NCI-H748 (cell line): ENCODE measurements at regions not wholly inside any gene's neighbourhood (a gene's known extent, or its start where the extent isn't known, plus 50 kb on each side); places are given as distances from the start of the nearest gene placed in this dataset.
A peak's percentile ranks its signal among the peaks of the same experiment; 100 is the strongest.

Source experiments
- DNase-seq: peaks from one replicate; lab custom pipeline; 2025; ENCODE audit not compliant: unreplicated experiment; lab: John Stamatoyannopoulos, UW

DNA sequence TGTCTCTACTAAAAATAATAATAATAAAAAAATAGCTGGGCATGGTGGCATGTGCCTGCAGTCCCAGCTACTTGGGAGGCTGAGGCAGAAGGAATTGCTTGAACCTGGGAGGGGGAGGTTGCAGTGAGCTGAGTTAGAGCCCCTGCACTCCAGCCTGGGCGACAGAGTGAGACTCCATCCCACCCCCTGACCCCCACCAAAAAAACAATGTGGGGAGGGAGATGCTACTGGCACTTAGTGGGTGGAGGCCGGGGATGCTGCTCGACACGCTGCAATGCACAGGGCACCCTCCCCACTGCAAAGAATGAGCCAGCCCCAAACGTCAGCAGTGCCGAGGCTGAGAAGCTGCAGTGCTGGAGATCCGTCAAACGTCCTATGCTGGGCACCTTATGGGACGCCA, 77.5 kb upstream of the MAP1LC3B2 start:
- DNase-seq = no peak

DNA sequence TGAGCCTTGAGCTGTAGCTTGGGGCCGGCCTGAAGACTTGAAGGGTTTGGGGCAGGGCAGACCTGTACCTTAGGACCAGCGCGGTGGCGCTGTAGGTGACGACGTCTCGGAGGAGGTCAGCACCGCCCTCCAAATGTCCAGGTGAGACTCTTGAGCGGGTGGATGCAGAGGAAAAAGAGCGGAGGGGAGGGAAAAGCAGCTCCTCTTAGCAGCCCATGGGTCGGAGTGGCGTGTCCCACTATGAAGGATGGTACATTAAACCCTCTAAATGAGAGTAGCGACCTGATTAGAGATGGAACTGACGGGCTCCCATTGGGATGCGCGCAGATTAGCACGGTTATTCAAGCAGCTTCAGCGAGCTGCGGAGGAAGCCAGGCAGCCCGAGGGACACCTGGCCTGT, 77.0 kb upstream of the MAP1LC3B2 start:
- no peak for DNase-seq

DNA sequence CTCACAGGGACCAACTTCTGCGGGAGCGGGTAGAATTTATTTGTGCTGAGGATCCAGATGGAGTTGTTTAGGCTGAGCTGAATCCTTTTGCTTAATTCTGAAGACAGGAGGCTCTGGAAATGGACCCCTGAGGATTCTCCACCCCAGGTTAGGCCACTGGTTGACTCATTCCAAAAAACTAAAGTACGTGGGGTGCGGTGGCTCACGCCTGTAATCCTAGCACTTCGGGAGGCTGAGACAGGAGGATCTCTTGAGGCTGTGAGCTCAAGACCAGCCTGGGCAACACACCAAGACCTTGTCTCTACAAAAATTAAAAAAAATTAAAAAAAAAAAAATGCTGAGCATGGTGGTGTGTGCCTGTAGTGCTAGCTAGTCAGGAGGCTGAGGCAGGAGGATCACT, 76.3 kb upstream of the MAP1LC3B2 start:
- no peak for DNase-seq

DNA sequence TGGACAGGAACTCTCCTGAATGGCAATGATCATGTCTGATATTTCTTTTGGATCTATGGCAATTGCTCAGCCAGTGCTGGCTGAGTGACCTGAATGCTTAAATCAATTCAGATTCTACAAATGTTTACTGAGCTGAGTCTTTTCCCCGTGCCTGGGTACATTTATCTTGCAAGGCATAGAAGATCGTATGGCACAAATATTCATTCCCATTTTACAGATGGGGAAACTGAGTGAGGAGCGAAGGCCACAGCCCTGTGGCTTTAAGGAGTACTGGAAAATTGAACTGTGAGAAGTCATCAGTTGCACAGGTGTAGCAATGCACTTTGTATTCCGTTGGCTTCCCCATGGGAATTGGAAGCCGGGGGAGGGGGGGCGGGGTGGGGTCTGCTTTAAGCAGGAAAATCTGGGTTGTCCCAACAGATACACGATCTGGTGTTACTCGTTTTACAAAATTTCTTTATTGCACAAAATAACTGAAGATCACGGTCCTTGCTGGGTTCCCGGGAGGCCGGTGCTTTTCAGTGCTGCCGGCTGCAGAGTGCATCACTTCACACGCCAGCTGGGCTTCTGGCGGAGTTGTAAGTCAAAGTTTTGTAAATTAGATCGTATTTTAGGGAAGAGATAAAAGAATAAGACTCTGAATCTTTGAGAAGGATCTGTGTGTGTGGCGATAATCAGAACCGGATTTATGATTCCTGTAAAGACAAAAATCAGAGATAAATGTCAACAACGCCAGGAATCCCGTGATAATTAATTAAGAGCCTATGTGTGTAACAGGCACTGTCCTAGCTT, 75.0 kb upstream of the MAP1LC3B2 start:
- no peak for DNase-seq

DNA sequence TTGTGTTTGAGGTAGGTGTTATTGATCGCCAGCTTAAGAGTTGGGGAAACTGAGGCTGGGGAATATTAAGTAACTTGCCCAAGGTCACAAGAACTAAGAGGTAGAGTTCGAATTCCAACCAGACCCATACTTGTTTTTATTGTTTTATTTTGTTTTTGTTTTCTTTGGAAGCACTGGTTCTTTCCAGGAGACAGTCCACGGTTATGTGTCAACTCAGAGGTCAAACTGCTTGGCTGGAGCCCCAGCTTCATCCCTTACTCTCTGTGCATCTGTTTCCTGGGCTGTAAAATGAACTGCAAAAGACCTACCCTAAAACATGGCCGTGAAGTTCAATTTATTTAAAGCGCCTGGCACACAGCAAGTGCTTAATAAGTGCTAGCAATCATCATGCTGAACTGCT, 74.4 kb upstream of the MAP1LC3B2 start:
- DNase-seq = no peak

DNA sequence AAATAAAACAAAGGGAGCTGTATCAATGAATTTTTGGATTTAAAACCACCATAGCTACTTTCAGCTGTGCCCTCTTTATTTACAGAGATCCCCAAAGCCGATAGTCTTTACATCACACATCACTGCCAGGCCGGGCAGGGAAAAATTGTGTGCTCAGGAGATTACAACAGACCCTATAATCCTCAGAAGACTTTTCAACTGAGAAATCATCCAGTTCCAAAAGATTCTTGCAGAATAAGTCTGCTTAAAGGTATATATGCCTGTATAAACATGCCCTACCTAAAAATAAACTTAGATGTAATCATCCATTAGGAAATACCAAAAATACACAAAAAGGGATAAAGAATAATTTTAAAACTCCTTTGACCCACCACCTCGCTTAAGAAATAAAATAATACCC, 70.1 kb upstream of the MAP1LC3B2 start:
- no peak for DNase-seq

DNA sequence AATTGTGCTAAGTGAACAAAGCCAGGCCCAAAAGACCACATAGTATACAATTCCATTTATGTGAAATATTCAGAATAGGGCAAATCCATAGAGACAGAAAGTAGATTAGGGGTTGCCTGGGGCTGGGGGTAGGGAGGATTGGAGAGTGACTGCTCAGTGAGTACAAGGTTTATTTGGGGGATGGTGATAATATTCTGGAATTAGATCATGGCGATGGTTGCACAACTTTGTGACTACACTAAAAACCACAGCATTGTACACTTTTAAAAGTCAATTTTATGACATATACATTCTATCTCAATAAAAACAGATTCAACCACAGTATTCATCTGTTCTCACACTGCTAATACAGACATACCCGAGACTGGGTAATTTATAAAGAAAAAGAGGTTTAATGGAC, 68.7 kb upstream of the MAP1LC3B2 start:
- no peak for DNase-seq

DNA sequence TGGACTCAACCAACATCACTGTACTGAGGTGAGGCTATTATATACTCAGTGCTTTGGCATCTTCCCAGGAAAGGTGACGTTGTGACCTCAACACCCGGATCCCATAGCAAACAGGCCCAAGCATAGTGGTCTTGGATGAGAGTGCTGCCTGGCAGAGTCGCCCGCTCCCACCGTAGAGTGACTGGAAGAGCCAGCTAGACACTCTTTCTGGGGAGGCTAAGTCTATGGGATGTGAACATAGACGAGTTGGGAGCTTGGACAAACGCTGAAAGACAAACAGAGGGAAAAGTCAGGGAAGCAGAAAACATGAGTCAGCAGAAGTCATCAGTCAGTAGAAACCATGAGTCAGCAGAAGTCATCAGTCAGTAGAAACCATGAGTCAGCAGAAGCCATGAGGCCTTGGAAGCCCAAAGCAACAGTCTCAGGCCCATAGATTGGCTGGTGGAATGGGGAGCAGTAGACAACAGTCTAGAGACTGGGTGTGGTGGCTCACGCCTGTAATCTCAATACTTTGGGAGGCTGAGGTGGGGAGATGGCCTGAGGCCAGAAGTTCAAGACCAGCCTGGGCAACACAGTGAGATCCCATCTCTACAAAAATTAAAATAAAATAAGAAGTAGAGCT, 66.4 kb upstream of the MAP1LC3B2 start:
- no peak for DNase-seq

DNA sequence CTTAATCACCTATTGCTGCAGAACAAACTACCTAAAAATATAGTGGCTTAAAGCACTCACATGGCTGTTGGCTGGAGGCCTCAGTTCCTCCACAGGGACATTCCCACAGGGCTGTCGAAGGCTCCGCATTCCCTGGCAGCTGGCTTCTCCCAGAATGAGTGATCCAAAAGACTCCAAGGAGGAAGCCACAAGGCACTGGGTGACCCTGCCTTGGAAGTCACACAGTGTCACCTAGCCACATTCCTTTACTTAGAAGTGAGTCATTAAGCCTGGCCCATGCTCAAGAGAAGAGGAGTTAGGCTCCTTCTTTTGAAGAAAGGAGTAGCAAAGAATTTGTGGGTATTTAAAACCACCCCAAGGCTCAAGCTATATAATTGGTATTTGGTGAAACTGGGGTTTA, 63.9 kb upstream of the MAP1LC3B2 start:
- DNase-seq = no peak

DNA sequence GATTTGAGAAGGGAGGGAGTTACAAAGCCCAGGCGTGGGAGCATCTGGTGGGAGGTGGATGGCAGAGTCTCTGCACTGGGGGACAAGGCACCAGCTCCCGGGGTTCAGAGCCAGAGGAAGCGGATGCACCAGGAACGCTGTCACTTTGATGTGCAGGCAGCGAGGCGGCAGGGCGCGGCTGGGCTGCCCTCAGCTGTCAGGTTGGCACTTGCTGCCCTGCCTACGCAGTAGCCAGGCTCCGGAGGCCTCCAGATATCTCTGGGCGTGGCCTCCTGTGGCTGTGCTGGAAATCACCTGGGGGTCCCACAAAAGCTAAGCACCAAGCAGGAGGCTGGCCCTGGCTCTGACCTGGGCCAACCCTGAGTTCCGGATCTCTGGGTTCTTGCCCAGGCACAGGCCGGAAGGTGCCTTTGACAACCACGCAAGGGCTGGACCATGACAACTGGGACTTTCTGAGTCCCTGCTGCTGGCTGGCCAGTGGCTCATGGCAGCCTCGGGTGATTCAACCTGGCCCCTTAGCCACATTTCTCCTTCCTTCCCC, 62.1 kb upstream of the MAP1LC3B2 start:
- DNase-seq = no peak

DNA sequence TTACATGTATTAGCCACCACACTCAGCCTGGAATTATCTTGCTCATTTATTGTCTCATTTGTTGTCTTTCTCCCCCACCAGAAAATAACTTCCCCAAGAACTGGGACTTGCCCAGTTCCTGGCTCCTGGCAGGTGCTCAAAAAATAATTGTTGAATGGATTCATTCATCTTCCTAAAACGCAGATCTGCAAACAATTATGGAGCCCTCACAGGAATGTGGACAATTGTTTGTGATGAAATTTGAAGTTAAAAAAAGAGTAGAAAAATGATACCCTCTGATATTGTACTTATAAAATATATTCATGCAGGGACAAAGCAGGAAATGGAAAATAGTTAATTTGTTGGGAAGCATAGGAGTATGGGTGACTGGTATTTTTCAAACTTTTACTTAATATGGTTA, 60.7 kb upstream of the MAP1LC3B2 start:
- no peak for DNase-seq

DNA sequence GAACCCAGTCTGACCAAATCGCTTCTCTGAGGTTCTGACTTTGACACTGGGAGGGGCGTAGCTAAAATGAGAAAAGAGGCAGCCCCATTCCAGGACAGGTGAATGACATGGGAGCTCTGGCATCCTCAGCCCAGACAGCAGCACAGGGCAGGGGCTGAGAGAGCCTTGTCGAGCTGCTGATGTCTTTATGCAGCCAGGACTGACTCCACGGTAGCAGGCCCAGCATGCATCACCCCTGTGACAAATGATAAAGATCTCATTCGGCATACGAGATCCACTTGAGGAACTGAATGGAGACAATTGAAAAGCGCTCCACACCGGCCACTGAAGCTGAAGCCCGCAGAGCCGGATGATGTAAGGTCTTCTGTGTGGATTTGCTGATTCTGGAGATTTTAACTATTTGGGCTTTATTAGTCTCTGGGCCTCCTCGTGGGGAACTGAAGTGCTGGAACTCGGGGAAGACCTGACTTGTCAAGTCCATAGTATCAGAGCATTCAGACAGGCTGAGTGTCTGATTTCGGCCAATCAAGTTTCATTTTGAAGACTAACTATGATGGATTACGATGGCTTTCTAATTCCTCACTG, 56.9 kb upstream of the MAP1LC3B2 start:
- no peak for DNase-seq

DNA sequence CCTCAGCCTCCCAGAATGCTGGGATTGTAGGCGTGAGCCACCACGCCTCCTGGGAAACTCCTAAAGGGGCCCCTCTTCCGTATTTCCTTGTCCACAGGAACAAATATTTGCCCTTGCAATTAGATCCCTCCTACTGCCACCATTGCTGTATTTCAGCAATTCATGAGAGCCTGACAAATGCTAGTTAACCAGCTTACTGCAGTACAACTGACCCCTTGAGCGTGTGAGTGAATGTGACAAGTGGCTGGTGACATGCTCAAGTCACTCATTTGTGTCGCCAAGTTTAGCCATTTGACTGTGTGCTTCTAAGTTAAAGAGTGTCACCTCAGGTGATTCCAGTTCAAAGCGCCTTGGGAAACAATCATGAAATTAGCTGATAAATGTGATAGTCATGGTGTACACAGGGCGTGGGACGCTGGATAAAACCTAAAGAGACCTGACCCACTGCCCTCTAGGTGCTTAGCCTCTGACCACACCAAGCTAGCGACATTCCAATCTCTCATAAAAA, 56.1 kb upstream of the MAP1LC3B2 start:
- peak; percentile 28 for DNase-seq

DNA sequence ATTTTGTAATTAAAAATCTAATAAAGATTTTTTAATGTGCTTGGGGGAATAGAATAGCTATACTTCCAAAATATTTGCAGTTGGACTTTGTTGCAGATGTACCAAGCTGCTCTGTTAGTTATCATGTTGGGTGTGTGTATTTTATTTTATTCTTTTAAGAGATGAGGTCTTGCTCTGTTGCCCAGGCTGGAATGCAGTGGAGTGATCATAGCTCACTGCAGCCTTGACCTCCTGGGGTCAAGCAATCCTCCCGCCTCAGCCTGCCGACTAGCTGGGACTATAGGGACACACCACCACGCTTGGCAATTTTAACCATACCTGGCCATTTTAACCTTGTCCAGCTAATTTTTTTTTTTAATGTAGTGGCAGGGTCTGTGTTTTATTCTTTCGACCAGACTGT, 54.7 kb upstream of the MAP1LC3B2 start:
- DNase-seq = no peak

DNA sequence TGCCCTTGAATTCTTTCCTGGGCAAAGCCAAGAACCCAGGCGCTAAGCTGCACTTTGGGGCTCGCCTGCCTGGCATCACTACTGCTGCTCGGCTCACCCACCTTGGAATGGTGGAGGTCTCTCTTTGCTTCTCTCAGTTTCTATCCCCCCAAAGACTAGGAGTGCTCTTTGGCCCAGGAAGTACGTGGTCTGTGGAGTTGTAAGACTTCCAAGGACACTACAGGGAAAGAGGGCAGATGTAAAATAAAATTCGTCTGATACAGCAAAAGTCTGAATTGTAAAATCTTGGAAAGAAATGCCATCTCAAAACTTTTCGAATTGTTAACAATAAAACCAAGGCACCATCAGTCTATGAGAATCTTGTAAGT, 52.5 kb upstream of the MAP1LC3B2 start:
- no peak for DNase-seq

DNA sequence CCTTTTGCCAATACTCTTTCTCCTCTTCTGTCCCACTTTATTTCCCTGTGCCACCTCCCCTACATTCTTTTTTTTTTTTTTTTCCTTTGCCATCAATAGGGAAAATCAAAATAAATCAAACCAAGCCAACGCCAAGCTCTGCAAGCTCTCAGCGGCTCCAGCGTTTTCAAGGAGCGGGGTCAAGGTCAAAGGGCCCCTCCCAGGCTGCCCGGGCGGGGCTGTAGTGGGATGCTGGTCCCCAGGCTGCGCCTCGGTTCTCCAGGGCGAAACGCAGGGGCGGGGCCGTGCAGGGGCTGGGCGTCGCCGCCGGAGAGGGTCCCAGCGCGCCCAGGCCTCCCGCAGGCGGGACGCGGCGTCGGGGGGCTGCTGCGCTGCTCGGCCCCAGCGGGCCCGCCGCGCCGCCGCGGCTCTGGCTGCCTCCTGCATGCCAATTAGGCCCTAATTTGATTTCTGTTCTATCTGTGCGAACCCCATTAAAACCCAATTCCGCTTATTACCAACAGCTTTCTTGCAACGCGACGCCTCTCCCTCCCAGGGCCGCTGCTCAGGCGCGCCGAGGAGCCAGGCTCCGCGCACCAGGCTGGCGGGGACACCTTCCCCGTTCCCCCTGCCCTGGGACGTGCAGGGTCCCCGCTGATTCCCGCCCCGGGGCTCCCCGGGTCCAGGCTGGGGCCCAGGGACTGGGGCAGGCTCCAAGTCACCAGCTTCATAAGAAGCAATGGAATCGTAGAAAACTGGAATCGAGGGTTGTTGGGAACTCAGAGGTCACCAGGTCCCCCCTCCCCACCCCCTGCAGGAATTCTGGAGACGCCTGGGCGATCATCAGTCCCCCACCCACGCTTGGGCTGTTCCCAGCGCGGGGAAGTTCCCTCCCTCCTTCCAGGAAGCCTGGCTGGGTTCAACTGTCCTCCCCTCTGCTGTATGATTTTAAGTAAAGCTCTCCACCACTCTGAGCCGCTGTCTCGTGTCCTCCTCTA, 50.7 kb upstream of the MAP1LC3B2 start:
- peak; percentile 46 for DNase-seq
